Stimulated activated CD8-positive, alpha-beta memory T cell treated with anti-CD3 and anti-CD28 coated beads, Interleukin-2, amount 100 ng/mL, for 1 hour (primary cell): ENCODE measurements at regions not wholly inside any gene's neighbourhood (a gene's known extent, or its start where the extent isn't known, plus 50 kb on each side); places are given as distances from the start of the nearest gene placed in this dataset.

ENCODE experiments used
- DNase-seq, 2 donors: peaks; one replicate each; pipeline ENCODE4 v3.0.0-alpha.2; 2020; ENCODE audit warnings: low read depth in 2 of 2

DNA sequence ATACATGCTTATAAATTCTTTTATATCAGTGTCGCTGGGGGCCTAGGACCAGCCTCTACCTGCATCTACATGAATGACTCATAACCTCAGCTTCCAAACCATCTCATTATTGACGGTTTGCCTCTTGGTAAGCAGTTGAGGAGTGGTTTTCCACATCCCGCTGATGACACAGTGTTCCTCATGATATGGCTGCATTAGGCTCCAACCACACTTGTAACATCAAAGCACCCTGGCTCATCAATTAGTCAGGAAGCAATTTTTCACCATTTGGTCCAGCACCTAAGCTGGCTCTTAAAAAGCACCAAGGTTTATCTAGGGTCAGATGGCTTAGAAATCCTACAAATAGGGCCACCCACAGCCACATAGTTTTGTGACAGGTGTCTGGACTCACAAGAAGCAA is 402.4 kb downstream of the ARHGEF28 start:
- no peak for DNase-seq

- DNase-seq: no peak
Observed at GRCh38 chr5:74027732-74028338, 401.8 kb downstream of the ARHGEF28 start.

DNA sequence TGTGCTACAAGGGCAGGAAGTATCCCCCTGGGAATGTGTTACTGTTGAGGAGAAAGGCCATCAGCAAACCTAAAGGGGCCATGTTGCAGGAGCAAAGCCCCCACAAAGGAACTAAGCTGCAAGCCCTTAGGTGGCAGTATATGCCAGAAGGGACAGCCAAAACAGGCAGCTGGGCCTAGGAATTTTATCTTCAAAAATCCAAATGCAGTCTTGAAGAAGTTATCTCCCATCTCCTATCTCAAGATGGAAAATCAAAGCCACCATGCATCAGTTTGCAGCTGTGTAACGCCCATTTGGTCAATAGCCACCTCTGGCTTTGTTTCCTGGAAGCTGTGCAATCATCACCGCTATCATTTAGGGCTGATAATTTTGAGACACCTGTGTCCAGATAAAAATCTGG is 400.3 kb downstream of the ARHGEF28 start:
- no peak for DNase-seq

GRCh38 chr5:74021126-74021525 is 395.1 kb downstream of the ARHGEF28 start:
- no peak for DNase-seq

- DNase-seq: no peak
Observed at GRCh38 chr5:74020503-74020902, 394.5 kb downstream of the ARHGEF28 start.

GRCh38 chr5:74019923-74020322 is 393.9 kb downstream of the ARHGEF28 start:
- DNase-seq: no peak

DNA sequence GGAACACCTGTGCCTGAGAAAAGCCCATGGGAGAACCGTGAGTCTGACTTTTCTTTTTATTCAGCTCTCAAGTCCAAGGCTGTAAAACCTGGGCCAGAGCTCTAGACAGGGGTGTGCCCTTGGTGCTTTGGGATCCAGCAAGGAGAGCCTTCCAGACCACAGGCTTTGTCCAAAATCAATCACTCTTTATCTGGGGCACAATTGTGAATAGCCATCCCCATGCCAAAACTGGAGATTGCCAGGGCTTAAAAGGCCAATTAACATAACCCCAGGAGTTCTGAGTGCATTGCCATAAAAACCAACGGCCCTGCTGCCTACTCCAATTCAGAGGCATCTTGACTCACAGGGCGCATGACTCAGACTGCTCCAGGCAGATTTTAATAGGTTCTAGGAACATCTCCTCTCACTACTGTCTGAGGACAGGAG is 391.8 kb downstream of the ARHGEF28 start:
- DNase-seq: no peak

DNA sequence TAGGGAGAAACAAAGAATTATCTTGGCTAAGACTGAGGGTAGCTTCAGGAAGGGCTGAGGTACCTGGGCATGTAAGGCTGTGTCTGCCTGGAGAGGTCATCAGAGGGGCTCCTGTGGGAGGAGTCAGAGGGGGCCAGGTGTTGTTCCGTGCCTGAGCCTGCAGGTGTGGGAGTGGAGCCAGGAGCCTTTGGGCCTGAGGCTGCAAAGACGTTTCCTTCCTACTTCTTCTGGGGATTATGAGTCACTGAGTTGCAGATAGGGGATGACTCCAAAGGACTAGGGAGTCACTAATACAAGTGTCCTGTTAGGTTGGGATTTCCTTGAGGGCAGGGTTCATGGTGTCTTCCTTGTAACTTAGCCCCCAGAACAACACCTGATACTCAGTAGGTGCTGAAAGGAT is 391.1 kb downstream of the ARHGEF28 start:
- no peak for DNase-seq

DNA sequence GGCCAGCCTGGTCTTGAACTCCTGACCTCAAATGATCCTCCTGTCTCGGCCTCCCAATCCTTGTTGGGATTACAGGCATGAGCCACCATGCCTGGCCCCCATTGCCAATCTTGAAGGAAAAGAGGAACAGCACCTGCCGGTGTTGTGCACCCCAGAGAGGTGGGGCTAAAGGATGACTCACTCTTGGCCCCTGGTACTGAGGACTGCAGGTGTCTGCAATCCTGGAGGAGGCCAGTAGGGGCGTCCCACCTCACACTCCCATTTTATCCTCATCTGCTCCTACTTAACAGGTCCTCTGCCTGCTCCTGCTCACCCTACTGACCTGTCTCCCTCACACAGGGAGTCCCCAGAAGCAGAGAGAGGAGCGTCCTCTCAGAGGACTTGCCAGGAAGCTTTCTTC is 390.4 kb downstream of the ARHGEF28 start:
- DNase-seq: no peak

GRCh38 chr5:74015716-74016115 is 389.7 kb downstream of the ARHGEF28 start:
- no peak for DNase-seq

- no peak for DNase-seq
Observed at GRCh38 chr5:74013222-74013621, 387.2 kb downstream of the ARHGEF28 start.

- DNase-seq: no peak
Observed at GRCh38 chr5:74009502-74009901, 383.5 kb downstream of the ARHGEF28 start.

- DNase-seq: no peak
Observed at GRCh38 chr5:74007193-74007592, 381.2 kb downstream of the ARHGEF28 start.

DNA sequence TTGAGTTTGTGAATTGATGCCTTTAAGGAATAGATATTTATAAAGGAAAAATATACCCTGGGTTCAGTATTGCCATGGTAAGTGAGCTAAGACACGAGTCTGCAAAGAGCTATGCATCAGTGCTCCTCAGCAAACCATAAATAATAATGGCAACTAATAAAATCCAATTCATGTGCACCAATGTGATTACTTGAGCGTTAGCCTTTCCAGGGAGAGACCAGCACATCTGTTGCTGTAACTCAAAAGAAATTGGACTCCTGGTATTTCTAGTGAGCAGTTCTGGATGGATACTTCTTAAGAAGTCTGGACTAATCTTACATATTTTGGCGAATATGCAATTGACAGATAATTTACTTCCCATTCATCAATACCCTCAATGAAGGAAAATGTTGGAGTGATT is 373.3 kb downstream of the ARHGEF28 start:
- no peak for DNase-seq

DNA sequence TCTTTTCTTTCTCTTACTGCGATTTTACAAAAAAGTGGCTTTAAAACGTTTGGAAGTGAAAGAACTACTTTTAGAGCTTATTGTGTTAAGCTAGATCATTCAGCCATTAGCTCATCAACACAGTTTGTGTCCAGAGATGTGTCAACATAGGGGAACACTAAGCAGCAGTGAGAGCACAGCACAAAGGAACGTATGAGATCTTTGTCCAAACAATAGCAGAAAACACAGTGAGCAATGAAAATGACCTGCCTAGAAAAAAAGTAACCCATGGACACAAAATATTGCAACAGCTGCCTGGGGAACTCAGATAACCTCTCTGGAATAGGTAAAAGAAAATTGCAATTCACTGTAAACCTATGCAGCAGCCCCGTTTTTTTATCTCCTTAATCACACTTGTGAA is 372.5 kb downstream of the ARHGEF28 start:
- DNase-seq: no peak

DNA sequence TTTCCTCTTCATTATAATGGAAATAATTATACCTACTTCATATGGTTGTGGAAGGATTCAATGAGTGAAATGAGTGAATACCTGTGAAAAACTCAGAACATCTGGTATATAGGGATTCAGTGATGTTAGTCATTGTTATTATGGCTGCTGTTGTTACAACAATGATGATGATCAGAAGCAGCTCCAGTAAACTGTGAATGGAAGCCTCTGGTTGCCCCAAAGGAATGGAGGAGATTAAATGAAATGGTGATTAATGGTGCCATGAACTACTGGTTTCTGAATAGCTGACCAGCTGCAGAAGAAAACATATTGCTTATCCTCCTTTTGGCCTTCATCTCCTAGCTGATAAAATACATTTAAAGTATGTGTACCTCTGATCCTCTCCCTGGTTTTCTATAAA is 372.0 kb downstream of the ARHGEF28 start:
- no peak for DNase-seq

DNA sequence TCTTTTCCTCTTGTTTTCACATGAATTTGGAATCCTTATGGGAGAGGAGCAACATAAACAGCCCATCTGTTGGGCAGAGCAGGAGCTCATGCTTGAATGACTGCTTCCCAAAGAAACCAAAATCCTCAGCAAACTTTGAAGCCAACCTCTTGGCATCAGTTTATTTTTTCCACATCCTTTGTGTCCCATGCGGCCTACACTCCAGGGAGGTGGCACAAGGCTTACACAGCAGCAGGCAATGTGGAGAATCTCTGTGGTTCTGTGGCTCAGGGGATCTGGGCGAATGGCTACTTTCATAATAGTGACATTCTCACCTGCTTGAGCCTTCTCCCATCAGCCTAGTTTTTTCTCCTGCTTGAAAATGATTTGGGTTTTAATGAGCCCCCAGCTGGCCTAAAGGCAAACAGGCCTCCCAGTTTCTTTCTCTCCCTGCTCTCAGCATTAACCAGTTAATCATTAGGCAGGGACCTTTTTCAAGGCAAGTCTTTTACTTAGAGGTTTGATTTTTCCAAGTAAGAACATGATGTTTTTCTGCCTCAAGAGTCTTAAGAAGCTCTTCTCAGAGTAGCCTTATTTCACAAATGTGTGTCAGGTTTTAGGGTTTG is 370.3 kb downstream of the ARHGEF28 start:
- no peak for DNase-seq

- no peak for DNase-seq
Observed at GRCh38 chr5:73994963-73995362, 369.0 kb downstream of the ARHGEF28 start.
